Suprapubic skin (tissue), 4 donors: ENCODE measurements at regions not wholly inside any gene's neighbourhood (a gene's known extent, or its start where the extent isn't known, plus 50 kb on each side); places are given as distances from the start of the nearest gene placed in this dataset.
"Not testable (repeated sequence)": the region's sequence is repeated elsewhere in the genome, so short reads cannot be mapped to it uniquely, and the experiment has no call there.

Experiments used
- DNase-seq, 2 donors: peaks; one replicate each; pipeline ENCODE4 v3.0.0-alpha.2; 2019; ENCODE audit warnings: low spot score in 2 of 2
- H3K27ac ChIP-seq: fragments of 200-600 bp; sonication (generic); one replicate; pipeline ENCODE4 v1.5.1; 2019
- H3K27me3 ChIP-seq: fragments of 200-600 bp; sonication (generic); one replicate; pipeline ENCODE4 v1.5.1; 2019
- H3K36me3 ChIP-seq: fragments of 200-600 bp; sonication (generic); one replicate; pipeline ENCODE4 v1.5.1; 2019
- H3K4me1 ChIP-seq: fragments of 200-600 bp; sonication (generic); one replicate; pipeline ENCODE4 v1.5.1; 2019
- H3K4me3 ChIP-seq: fragments of 200-600 bp; sonication (generic); one replicate; pipeline ENCODE4 v1.5.1; 2019; ENCODE audit warnings: mild to moderate bottlenecking
- H3K9me3 ChIP-seq: fragments of 200-600 bp; sonication (generic); one replicate; pipeline ENCODE4 v1.5.1; 2019
- EP300 ChIP-seq: sonication (generic); formaldehyde crosslinking; IDR thresholded peaks from one replicate; pipeline ENCODE4 v1.6.1; 2017; ENCODE audit warnings: antibody characterized with exemption
- POLR2A ChIP-seq, 2 donors: fragments of 450-650 bp; IDR thresholded peaks; one replicate each; pipeline ENCODE4 v1.6.1; 2017; ENCODE audit warnings: antibody characterized with exemption in 2 of 2, mild to moderate bottlenecking in 2 of 2, moderate library complexity in 2 of 2
- POLR2AphosphoS5 ChIP-seq, 3 donors: sonication (generic); formaldehyde crosslinking; IDR thresholded peaks; one replicate each; pipeline ENCODE4 v1.6.1; 2017; ENCODE audit warnings: antibody characterized with exemption in 3 of 3
- WGBS: methylation state at CpG from one replicate; pipeline ENCODE4 v1.1.5; 2018; 5-methylcytosine and 5-hydroxymethylcytosine counted together
- TF ChIP-seq, protein P1 (sequence below), 2 donors: fragments of 200-600 bp in 1 of 2; fragments of 450-650 bp in 1 of 2; sonication (generic) in 1 of 2; IDR thresholded peaks; one replicate each; pipeline ENCODE4 v1.5.1; 2016 to 2019; ENCODE audit warnings: antibody characterized with exemption in 2 of 2, mild to moderate bottlenecking in 1 of 2, moderate library complexity in 1 of 2

- TF ChIP-seq, protein P1, sequence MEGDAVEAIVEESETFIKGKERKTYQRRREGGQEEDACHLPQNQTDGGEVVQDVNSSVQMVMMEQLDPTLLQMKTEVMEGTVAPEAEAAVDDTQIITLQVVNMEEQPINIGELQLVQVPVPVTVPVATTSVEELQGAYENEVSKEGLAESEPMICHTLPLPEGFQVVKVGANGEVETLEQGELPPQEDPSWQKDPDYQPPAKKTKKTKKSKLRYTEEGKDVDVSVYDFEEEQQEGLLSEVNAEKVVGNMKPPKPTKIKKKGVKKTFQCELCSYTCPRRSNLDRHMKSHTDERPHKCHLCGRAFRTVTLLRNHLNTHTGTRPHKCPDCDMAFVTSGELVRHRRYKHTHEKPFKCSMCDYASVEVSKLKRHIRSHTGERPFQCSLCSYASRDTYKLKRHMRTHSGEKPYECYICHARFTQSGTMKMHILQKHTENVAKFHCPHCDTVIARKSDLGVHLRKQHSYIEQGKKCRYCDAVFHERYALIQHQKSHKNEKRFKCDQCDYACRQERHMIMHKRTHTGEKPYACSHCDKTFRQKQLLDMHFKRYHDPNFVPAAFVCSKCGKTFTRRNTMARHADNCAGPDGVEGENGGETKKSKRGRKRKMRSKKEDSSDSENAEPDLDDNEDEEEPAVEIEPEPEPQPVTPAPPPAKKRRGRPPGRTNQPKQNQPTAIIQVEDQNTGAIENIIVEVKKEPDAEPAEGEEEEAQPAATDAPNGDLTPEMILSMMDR (IDR thresholded peaks at IDR 0.05) = no peak
- no peak for TF ChIP-seq EP300
- no peak for TF ChIP-seq POLR2AphosphoS5 (IDR thresholded peaks at IDR 0.05)
- no peak for TF ChIP-seq POLR2A (IDR thresholded peaks at IDR 0.05)
- no peaks in the 10 kb centered on the region for H3K4me1 ChIP-seq
- WGBS = 43% methylated on average over 1 of the region's 1 CpG
Measured at GRCh38 chr5:155815248-155815647, 511.7 kb upstream of the SGCD start.

GRCh38 chr5:155822177-155822576, 504.8 kb upstream of the SGCD start:
- Histone ChIP-seq H3K36me3 (no peaks in the 10 kb centered on the region), H3K4me1 (no peaks in the 10 kb centered on the region), H3K9me3 (no peaks in the 10 kb centered on the region), H3K27ac (no peak overlapping the region), H3K4me3 (no peak overlapping the region), H3K27me3 (no peaks in the 10 kb centered on the region)
- WGBS = 38% methylated on average over 3 of the region's 3 CpGs
- DNase-seq = no peak
- TF ChIP-seq POLR2AphosphoS5 (IDR thresholded peaks at IDR 0.05) = no peak
- TF ChIP-seq EP300 = no peak
- TF ChIP-seq, protein P1 (IDR thresholded peaks at IDR 0.05) = no peak
- TF ChIP-seq POLR2A (IDR thresholded peaks at IDR 0.05) = no peak

More at GRCh38 chr5:155815248-155815647, 511.7 kb upstream of the SGCD start:
- Histone ChIP-seq H3K27me3 (no peaks in the 10 kb centered on the region), H3K9me3 (no peaks in the 10 kb centered on the region), H3K36me3 (no peaks in the 10 kb centered on the region), H3K27ac (no peak overlapping the region), H3K4me3 (no peak overlapping the region)
- no peak for DNase-seq

- Histone ChIP-seq H3K27me3 (no peaks in the 10 kb centered on the region), H3K4me1 (no peaks in the 10 kb centered on the region), H3K36me3 (no peaks in the 10 kb centered on the region), H3K9me3 (no peaks in the 10 kb centered on the region), H3K4me3 (no peak overlapping the region), H3K27ac (no peak overlapping the region)
- no peak for TF ChIP-seq POLR2A (IDR thresholded peaks at IDR 0.05)
- no peak for TF ChIP-seq EP300
- TF ChIP-seq, protein P1 (IDR thresholded peaks at IDR 0.05) = no peak
- no peak for TF ChIP-seq POLR2AphosphoS5 (IDR thresholded peaks at IDR 0.05)
- DNase-seq = no peak
- 89% methylated on average over 3 of the region's 3 CpGs for WGBS
Measured at GRCh38 chr5:155826611-155827507, 500.1 kb upstream of the SGCD start.

DNA sequence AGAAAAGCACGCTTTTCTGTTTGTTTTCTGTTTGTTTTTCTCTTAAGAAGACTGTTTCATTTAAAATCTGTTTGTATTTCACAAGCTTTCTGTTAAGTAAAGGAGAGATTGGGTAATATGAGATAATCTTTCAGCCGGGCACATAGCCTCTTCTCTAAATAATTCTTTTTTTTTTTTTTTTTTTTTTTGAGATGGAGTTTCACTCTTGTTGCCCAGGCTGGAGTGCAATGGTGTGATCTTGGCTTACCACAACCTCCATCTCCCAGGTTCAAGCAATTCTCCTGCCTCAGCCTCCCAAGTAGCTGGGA, 499.5 kb upstream of the SGCD start:
- not testable (repeated sequence) for H3K4me1 ChIP-seq, H3K36me3 ChIP-seq, DNase-seq, H3K4me3 ChIP-seq, H3K27me3 ChIP-seq, H3K27ac ChIP-seq, H3K9me3 ChIP-seq
- 84% methylated on average over 2 of the region's 2 CpGs for WGBS

DNA sequence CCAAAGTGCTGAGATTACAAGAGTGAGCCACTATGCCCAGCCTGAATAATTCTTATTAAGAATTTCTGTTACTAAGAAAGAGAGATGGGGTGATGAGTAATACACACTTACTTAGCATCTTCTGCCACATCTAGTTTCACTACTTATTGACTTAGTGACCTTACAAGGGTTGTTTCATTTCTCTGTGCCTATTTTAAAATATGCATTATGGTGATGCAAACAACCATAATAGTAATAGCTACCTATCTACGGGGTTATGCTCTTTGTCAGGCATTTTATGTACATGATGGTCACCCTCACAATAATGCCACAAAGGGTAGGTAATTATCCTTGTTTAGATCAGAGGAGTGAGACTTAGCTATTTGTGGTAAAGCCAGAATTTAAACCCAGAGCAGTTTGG, 499.0 kb upstream of the SGCD start:
- Histone ChIP-seq H3K36me3 (no peaks in the 10 kb centered on the region), H3K27me3 (no peaks in the 10 kb centered on the region), H3K4me3 (no peak overlapping the region), H3K4me1 (no peaks in the 10 kb centered on the region), H3K27ac (no peak overlapping the region), H3K9me3 (no peaks in the 10 kb centered on the region)
- DNase-seq = no peak
- WGBS = 95% methylated on average over 1 of the region's 1 CpG
- TF ChIP-seq POLR2A (IDR thresholded peaks at IDR 0.05) (no peak), EP300 (no peak), POLR2AphosphoS5 (IDR thresholded peaks at IDR 0.05) (no peak)
- TF ChIP-seq, protein P1 (IDR thresholded peaks at IDR 0.05) = no peak

GRCh38 chr5:155831491-155831890, 495.5 kb upstream of the SGCD start:
- no peak overlapping the region for H3K4me3 ChIP-seq
- no peaks in the 10 kb centered on the region for H3K4me1 ChIP-seq
- no peaks in the 10 kb centered on the region for H3K9me3 ChIP-seq
- TF ChIP-seq, protein P1 (IDR thresholded peaks at IDR 0.05) = no peak
- no peak for TF ChIP-seq POLR2AphosphoS5 (IDR thresholded peaks at IDR 0.05)
- TF ChIP-seq EP300 = no peak
- TF ChIP-seq POLR2A (IDR thresholded peaks at IDR 0.05) = no peak
- no peaks in the 10 kb centered on the region for H3K36me3 ChIP-seq
- no peaks in the 10 kb centered on the region for H3K27me3 ChIP-seq
- DNase-seq = no peak
- H3K27ac ChIP-seq = no peak overlapping the region
- 83% methylated on average over 4 of the region's 4 CpGs for WGBS
